Left lung (tissue), 4 donors: ENCODE measurements at regions not wholly inside any gene's neighbourhood (a gene's known extent, or its start where the extent isn't known, plus 50 kb on each side); places are given as distances from the start of the nearest gene placed in this dataset.

Experiments
- ATAC-seq: fragments of 200-7000 bp; cut with Tn5 transposase; one replicate; pipeline ENCODE4 v1.9.1; 2020; ENCODE audit warnings: moderate library complexity
- DNase-seq, 4 donors: peaks; one replicate each; pipeline ENCODE4 v3.0.0-alpha.2; 2013 to 2020
- H3K27ac ChIP-seq, 2 donors: fragments of 200-600 bp; sonication (generic) in 1 of 2; one replicate each; pipeline versions ENCODE4 v1.5.0 to v1.8.0; 2020 to 2021
- H3K27me3 ChIP-seq, 2 donors: fragments of 200-600 bp; sonication (generic) in 1 of 2; one replicate each; pipeline versions ENCODE4 v1.5.0 to v1.8.0; 2020 to 2021
- H3K36me3 ChIP-seq, 2 donors: fragments of 200-600 bp; sonication (generic) in 1 of 2; one replicate each; pipeline versions ENCODE4 v1.5.0 to v1.8.0; 2020 to 2021
- H3K4me1 ChIP-seq, 2 donors: fragments of 200-600 bp; one replicate each; pipeline ENCODE4 v1.8.0; 2021
- H3K4me3 ChIP-seq, 2 donors: fragments of 200-600 bp; sonication (generic) in 1 of 2; one replicate each; pipeline versions ENCODE4 v1.5.0 to v1.8.0; 2020 to 2021; ENCODE audit warnings: mild to moderate bottlenecking in 1 of 2
- H3K9me3 ChIP-seq, 2 donors: fragments of 200-600 bp; sonication (generic) in 1 of 2; one replicate each; pipeline versions ENCODE4 v1.5.0 to v1.8.0; 2020 to 2021
- intact Hi-C, 2 donors: fragments of 100-400 bp; cut with DNase I; formaldehyde crosslinking; loops; one replicate each; pipeline versions ENCODE4 v1.11.2 to v1.14.2; 2022
- TF ChIP-seq, protein P1 (sequence below), 2 donors: fragments of 200-600 bp; sonication (generic) in 1 of 2; IDR thresholded peaks; one replicate each; pipeline versions ENCODE4 v1.5.0 to v1.8.0; 2021; ENCODE audit warnings: antibody characterized with exemption in 2 of 2
- donor health status: DM: no; HTN: yes; CAD: no.
- donor health status: DM: no; HTN: no; CAD: no.

DNA sequence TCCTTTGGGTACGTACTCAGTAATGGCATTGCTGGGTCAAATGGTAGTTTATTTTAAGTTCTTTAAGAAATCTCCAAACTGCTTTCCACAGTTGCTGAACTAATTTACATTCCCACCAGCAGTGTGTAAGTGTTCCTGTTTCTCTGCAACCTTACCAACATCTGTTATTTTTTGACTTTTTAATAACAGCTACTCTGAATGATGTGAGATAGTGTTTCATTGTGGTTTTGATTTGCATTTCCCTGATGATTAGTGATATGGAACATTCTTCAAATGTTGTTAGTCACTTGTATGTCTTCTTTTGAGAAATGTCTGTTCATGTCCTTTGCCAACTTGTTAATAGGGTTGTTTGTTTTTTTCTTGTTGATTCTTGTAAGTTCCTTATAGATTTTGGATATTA lies 558.9 kb downstream of the SH2D4B start:
- H3K4me1 ChIP-seq, result no peaks in the 10 kb centered on the region
- H3K36me3 ChIP-seq, result no peaks in the 10 kb centered on the region
- H3K9me3 ChIP-seq, result no peaks in the 10 kb centered on the region
- H3K27me3 ChIP-seq, result no peaks in the 10 kb centered on the region
- intact Hi-C loops, result no loop called here
- no peak overlapping the region for H3K27ac ChIP-seq
- DNase-seq (no peak), ATAC-seq (no peak)
- no peak overlapping the region for H3K4me3 ChIP-seq
- TF ChIP-seq, protein P1, sequence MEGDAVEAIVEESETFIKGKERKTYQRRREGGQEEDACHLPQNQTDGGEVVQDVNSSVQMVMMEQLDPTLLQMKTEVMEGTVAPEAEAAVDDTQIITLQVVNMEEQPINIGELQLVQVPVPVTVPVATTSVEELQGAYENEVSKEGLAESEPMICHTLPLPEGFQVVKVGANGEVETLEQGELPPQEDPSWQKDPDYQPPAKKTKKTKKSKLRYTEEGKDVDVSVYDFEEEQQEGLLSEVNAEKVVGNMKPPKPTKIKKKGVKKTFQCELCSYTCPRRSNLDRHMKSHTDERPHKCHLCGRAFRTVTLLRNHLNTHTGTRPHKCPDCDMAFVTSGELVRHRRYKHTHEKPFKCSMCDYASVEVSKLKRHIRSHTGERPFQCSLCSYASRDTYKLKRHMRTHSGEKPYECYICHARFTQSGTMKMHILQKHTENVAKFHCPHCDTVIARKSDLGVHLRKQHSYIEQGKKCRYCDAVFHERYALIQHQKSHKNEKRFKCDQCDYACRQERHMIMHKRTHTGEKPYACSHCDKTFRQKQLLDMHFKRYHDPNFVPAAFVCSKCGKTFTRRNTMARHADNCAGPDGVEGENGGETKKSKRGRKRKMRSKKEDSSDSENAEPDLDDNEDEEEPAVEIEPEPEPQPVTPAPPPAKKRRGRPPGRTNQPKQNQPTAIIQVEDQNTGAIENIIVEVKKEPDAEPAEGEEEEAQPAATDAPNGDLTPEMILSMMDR (IDR thresholded peaks at IDR 0.05), result no peak

DNA sequence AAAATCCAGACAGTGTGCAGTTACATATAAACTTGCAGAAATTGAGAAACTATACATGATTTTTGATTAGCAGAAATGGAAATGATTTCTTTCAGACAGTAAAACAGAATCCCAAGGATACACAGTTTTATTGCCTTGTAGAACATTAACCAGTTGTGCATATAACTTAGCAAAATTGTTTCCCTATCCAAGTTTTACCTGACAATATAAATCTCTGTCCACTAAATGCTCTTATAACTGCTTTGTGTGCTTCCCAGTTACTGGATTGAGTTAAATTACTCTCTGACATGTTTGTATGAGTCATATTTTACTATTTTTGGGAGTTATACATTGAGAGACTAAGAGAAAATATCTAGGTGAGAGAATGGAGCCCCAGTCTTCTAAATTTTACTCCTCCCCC lies 563.4 kb downstream of the SH2D4B start:
- DNase-seq (no peak), ATAC-seq (no peak)
- Histone ChIP-seq H3K4me1 (no peaks in the 10 kb centered on the region), H3K9me3 (no peaks in the 10 kb centered on the region), H3K4me3 (no peak overlapping the region), H3K36me3 (no peaks in the 10 kb centered on the region), H3K27ac (no peak overlapping the region), H3K27me3 (no peaks in the 10 kb centered on the region)
- TF ChIP-seq, protein P1 (IDR thresholded peaks at IDR 0.05), result no peak
- intact Hi-C loops, result no loop called here

DNA sequence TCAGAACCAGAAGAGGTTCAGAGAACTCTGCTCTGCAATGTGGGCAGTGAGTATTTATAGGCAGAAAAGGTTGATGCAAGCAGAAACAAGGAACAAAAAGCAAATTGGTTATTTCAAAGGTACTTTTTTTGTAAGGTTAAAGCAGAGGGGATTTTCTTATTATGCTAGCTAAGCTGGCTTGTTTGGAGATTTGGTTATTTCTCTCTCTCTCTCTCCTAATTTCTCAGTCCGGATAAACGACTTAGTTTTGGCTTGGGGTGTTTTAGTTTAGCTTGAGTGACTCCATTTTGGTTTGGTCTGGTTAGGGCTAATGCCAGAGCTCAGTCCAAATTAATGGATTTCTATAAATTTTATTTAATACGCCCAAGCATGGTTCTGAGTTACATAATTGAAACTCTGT lies 566.8 kb downstream of the SH2D4B start:
- intact Hi-C loops, result no loop called here
- DNase-seq (no peak), ATAC-seq (no peak)
- H3K4me3 ChIP-seq, result no peak overlapping the region
- TF ChIP-seq, protein P1 (IDR thresholded peaks at IDR 0.05), result no peak
- no peaks in the 10 kb centered on the region for H3K36me3 ChIP-seq
- H3K4me1 ChIP-seq, result no peaks in the 10 kb centered on the region
- no peaks in the 10 kb centered on the region for H3K9me3 ChIP-seq
- no peak overlapping the region for H3K27ac ChIP-seq
- no peaks in the 10 kb centered on the region for H3K27me3 ChIP-seq

DNA sequence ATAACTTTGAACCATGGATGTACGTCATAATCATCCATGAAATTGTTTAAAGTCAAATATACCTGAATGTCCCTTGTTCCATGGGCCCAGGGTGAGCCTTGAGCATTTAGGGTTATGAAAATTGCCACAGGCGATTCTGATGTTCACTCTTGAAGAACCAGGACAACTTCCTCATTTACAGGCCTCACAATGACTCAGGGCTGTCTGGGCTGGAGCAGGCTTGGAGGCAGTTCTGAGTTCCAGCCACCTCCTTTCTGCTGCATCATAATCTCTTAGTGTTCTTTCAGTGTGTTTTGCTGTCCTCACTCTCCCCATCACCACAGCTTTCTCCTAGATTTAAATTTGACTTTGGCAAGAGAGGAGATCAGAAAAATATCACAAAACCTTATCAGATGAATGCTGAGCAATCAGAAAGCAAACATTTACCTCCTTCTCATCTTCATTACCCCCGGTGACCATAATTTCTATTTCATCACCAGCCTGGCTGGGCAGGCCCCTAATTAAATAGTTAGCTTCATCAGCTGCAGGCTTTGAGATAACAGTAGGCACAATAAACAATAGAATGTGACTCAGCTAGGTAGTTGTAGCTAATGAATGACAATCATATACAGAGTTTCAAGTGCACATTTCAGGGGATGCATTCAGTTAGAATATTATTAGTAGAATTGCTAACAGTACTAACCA lies 571.0 kb downstream of the SH2D4B start:
- ATAC-seq, result no peak
- intact Hi-C loops, result no loop called here

DNA sequence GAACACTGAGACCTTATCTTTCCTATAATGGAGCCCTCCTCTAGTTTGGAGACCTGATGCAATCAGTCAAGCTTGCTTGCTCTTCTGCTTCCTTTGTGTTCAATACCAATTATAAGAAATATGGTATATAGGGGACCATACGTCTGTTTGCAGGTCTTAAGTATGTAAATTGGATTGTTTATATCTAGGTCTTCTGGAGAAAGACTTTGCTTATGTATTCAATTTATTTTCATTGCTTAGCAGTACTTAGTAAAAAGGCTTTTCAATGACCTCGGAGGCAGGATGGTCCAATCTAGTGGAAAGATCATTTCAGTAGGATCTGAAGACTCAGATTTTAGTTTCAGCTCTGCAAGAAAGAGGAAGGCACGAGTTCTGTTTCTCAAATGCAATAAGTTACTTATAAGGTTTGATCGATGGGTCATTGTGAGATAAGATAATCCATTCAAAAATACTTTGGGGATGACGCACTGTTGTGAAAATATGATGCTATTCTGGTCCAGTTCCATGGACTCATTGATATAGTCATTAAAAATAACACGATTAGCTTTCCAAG lies 571.6 kb downstream of the SH2D4B start:
- no peak for DNase-seq
- H3K36me3 ChIP-seq, result no peaks in the 10 kb centered on the region
- no peak for ATAC-seq
- H3K4me3 ChIP-seq, result no peak overlapping the region
- TF ChIP-seq, protein P1 (IDR thresholded peaks at IDR 0.05), result no peak
- intact Hi-C loops, result no loop called here
- H3K9me3 ChIP-seq, result no peaks in the 10 kb centered on the region
- no peaks in the 10 kb centered on the region for H3K27me3 ChIP-seq
- H3K27ac ChIP-seq, result no peak overlapping the region
- no peaks in the 10 kb centered on the region for H3K4me1 ChIP-seq

More for the DNA sequence above, 571.0 kb downstream of the SH2D4B start:
- TF ChIP-seq, protein P1 (IDR thresholded peaks at IDR 0.05), result no peak
- Histone ChIP-seq H3K27me3 (no peaks in the 10 kb centered on the region), H3K4me3 (no peak overlapping the region), H3K9me3 (no peaks in the 10 kb centered on the region), H3K4me1 (no peaks in the 10 kb centered on the region), H3K36me3 (no peaks in the 10 kb centered on the region), H3K27ac (no peak overlapping the region)
- no peak for DNase-seq
